GM12865 (cell line): ENCODE measurements at regions not wholly inside any gene's neighbourhood (a gene's known extent, or its start where the extent isn't known, plus 50 kb on each side); places are given as distances from the start of the nearest gene placed in this dataset.

Source experiments
- DNase-seq: peaks from one replicate; pipeline ENCODE4 v3.0.0; 2010; ENCODE audit warnings: low read depth
- H3K4me3 ChIP-seq: 2 replicates; pipeline ENCODE4 v1.5.1; 2011; ENCODE audit warnings: mild to moderate bottlenecking, low read depth, low read length, control low read depth
- CTCF ChIP-seq: IDR thresholded peaks from 2 replicates; pipeline ENCODE4 v1.5.1; 2011; ENCODE audit warnings: low read length, control low read depth, low read depth, inconsistent platforms; ENCODE audit not compliant: insufficient read depth; ENCODE audit errors: missing control alignments

- TF ChIP-seq CTCF, result no peak
- DNase-seq, result no peak
- H3K4me3 ChIP-seq, result no peak overlapping the region
These were observed 269.4 kb upstream of the SEMA3D start for GRCh38 chr7:85456254-85456653.

GRCh38 chr7:85454904-85455303 lies 268.0 kb upstream of the SEMA3D start:
- TF ChIP-seq CTCF, result no peak
- DNase-seq, result no peak
- no peak overlapping the region for H3K4me3 ChIP-seq

- no peak for DNase-seq
- TF ChIP-seq CTCF, result no peak
- H3K4me3 ChIP-seq, result no peak overlapping the region
These were observed 265.8 kb upstream of the SEMA3D start for GRCh38 chr7:85452674-85453073.

DNA sequence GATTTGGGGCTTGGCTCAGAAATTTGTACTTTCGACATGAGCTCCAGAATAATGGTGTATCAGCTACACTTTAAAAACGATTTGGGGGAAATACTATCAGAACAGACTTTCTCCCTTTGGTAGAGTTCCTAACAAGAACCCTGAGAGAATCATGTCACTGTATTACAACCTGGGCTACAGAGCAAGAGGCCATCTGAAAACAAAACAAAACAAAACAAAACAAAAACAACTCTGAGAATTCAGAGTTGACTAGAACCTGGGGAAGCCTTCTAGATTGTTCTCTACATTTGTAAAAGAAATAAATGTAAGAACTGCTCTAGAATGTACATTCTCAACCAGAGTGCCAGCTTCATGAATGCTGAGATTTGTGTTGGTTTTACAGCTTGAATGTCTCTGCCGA lies 262.6 kb upstream of the SEMA3D start:
- DNase-seq, result no peak
- no peak for TF ChIP-seq CTCF
- no peak overlapping the region for H3K4me3 ChIP-seq

DNA sequence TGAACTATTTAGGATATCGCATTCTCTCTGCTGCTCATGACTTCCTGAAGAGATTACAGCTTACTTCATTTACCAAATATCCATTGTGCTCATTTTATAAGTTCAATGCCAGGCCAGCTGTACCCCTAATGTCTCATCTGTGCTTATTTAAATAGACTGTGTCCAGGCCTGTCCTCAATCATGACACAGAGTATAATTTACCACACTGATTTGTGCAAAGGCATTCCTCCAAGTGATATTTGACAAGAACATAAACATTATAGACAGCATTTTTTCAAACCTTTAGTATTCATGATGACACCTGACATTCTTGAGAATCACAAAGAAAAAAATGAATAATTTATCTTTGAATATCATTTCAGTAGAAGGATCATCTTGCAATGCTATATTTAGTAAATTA lies 260.1 kb upstream of the SEMA3D start:
- H3K4me3 ChIP-seq, result no peak overlapping the region
- DNase-seq, result no peak
- no peak for TF ChIP-seq CTCF

- TF ChIP-seq CTCF, result no peak
- no peak overlapping the region for H3K4me3 ChIP-seq
- DNase-seq, result no peak
These were observed 239.7 kb upstream of the SEMA3D start for GRCh38 chr7:85426487-85426960.

- TF ChIP-seq CTCF, result no peak
- no peak for DNase-seq
These were observed 237.4 kb upstream of the SEMA3D start for GRCh38 chr7:85424298-85424697.

More at GRCh38 chr7:85424298-85424697, 237.4 kb upstream of the SEMA3D start:
- H3K4me3 ChIP-seq, result no peak overlapping the region
